Naive thymus-derived CD8-positive, alpha-beta T cell (primary cell): ENCODE measurements at regions not wholly inside any gene's neighbourhood (a gene's known extent, or its start where the extent isn't known, plus 50 kb on each side); places are given as distances from the start of the nearest gene placed in this dataset.

ENCODE experiments used
- ATAC-seq, 2 donors: fragments of 150-1000 bp; cut with Tn5 transposase in 1 of 2; sonication (Bioruptor Pico), chemical (Tn5 transposase) in 1 of 2; 1 replicate in 1 of 2; 2 replicates in 1 of 2; pipeline ENCODE4 v1.10.0; 2021; ENCODE audit warnings: mild to moderate bottlenecking in 2 of 2, moderate library complexity in 2 of 2
- POLR2A ChIA-PET: fragments of 350-600 bp; sonication (Branson Sonifier 250); formaldehyde crosslinking; loops from one replicate; lab custom pipeline; 2021; ENCODE audit warnings: antibody characterized with exemption; lab: Charles Lee
- DNase-seq, 10 donors: peaks; one replicate each; pipeline versions ENCODE4 v3.0.0 to v3.0.0-alpha.2; 2020 to 2022
- H3K27ac Mint-ChIP-seq, 10 donors: one replicate each; pipeline ENCODE4 v1.8.0; 2020 to 2022; ENCODE audit warnings: mild to moderate bottlenecking in 10 of 10, mixed read lengths in 10 of 10, moderate library complexity in 4 of 10, inconsistent platforms in 1 of 10
- H3K27me3 Mint-ChIP-seq, 5 donors: one replicate each; pipeline ENCODE4 v1.8.0; 2021 to 2022; ENCODE audit warnings: mixed read lengths in 5 of 5
- H3K36me3 Mint-ChIP-seq, 3 donors: one replicate each; pipeline ENCODE4 v1.8.0; 2020 to 2022; ENCODE audit warnings: mixed read lengths in 3 of 3, mild to moderate bottlenecking in 2 of 3, inconsistent platforms in 1 of 3
- H3K4me1 Mint-ChIP-seq, 4 donors: one replicate each; pipeline ENCODE4 v1.8.0; 2021 to 2022; ENCODE audit warnings: mixed read lengths in 4 of 4
- H3K4me3 Mint-ChIP-seq, 10 donors: one replicate each; pipeline ENCODE4 v1.8.0; 2020 to 2022; ENCODE audit warnings: mild to moderate bottlenecking in 10 of 10, mixed read lengths in 10 of 10, moderate library complexity in 6 of 10, inconsistent platforms in 1 of 10
- H3K9me3 Mint-ChIP-seq, 9 donors: one replicate each; pipeline ENCODE4 v1.8.0; 2020 to 2022; ENCODE audit warnings: mixed read lengths in 9 of 9, mild to moderate bottlenecking in 3 of 9, inconsistent platforms in 1 of 9, moderate library complexity in 1 of 9

- no peak for ATAC-seq
- peaks cover 11 to 17% (median 16%) of the 10 kb centered on the region in 5 donors for H3K27me3 Mint-ChIP-seq
- no peak for DNase-seq
- peaks cover 0 to 4% (median under 1%) of the 10 kb centered on the region in 9 donors for H3K9me3 Mint-ChIP-seq
- no peak overlapping the region for H3K4me3 Mint-ChIP-seq
- POLR2A ChIA-PET: no interaction called here
- H3K27ac Mint-ChIP-seq: no peak overlapping the region
- peaks cover 0 to 3% (median 0%) of the 10 kb centered on the region in 3 donors for H3K36me3 Mint-ChIP-seq
- no peaks in the 10 kb centered on the region for H3K4me1 Mint-ChIP-seq
Observed at GRCh38 chr1:217921126-217921904, 290.2 kb downstream of the SPATA17 start.

- Mint-ChIP-seq H3K4me3 (no peak overlapping the region), H3K36me3 (peaks cover 0 to 6% (median 0%) of the 10 kb centered on the region in 3 donors), H3K27ac (no peak overlapping the region), H3K9me3 (peaks cover 0 to 10% (median 3%) of the 10 kb centered on the region in 9 donors), H3K27me3 (peaks cover 11 to 23% (median 15%) of the 10 kb centered on the region in 5 donors), H3K4me1 (no peaks in the 10 kb centered on the region)
- DNase-seq: no peak
- ATAC-seq: no peak
- POLR2A ChIA-PET: no interaction called here
Observed at GRCh38 chr1:217924924-217925323, 293.8 kb downstream of the SPATA17 start.

GRCh38 chr1:217929213-217929885 lies 298.2 kb downstream of the SPATA17 start:
- POLR2A ChIA-PET: no interaction called here

GRCh38 chr1:217943361-217943760 lies 312.2 kb downstream of the SPATA17 start:
- H3K9me3 Mint-ChIP-seq: peaks cover 0 to 6% (median 0%) of the 10 kb centered on the region in 9 donors
- POLR2A ChIA-PET: no interaction called here
- DNase-seq: no peak
- H3K4me1 Mint-ChIP-seq: no peaks in the 10 kb centered on the region
- H3K27ac Mint-ChIP-seq: no peak overlapping the region
- peaks cover 0 to 7% (median 2%) of the 10 kb centered on the region in 5 donors for H3K27me3 Mint-ChIP-seq
- H3K36me3 Mint-ChIP-seq: no peaks in the 10 kb centered on the region
- ATAC-seq: no peak
- no peak overlapping the region for H3K4me3 Mint-ChIP-seq

More at GRCh38 chr1:217929213-217929885, 298.2 kb downstream of the SPATA17 start:
- Mint-ChIP-seq H3K4me1 (no peaks in the 10 kb centered on the region), H3K27me3 (peaks cover 3 to 16% (median 9%) of the 10 kb centered on the region in 5 donors), H3K9me3 (peaks cover 0 to 10% (median 3%) of the 10 kb centered on the region in 9 donors), H3K4me3 (no peak overlapping the region), H3K27ac (no peak overlapping the region), H3K36me3 (peaks cover 0 to 6% (median 0%) of the 10 kb centered on the region in 3 donors)
- ATAC-seq (no peak), DNase-seq (no peak)

GRCh38 chr1:217944550-217944949 lies 313.4 kb downstream of the SPATA17 start:
- peaks cover 0 to 7% (median 2%) of the 10 kb centered on the region in 5 donors for H3K27me3 Mint-ChIP-seq
- H3K4me3 Mint-ChIP-seq: no peak overlapping the region
- H3K9me3 Mint-ChIP-seq: peaks cover 0 to 5% (median 0%) of the 10 kb centered on the region in 9 donors
- DNase-seq (no peak), ATAC-seq (no peak)
- H3K27ac Mint-ChIP-seq: no peak overlapping the region
- H3K4me1 Mint-ChIP-seq: no peaks in the 10 kb centered on the region
- H3K36me3 Mint-ChIP-seq: no peaks in the 10 kb centered on the region
- POLR2A ChIA-PET: no interaction called here

- H3K9me3 Mint-ChIP-seq: peaks cover 0 to 5% (median 0%) of the 10 kb centered on the region in 9 donors
- H3K4me3 Mint-ChIP-seq: no peak overlapping the region
- no peaks in the 10 kb centered on the region for H3K4me1 Mint-ChIP-seq
- no peak overlapping the region for H3K27ac Mint-ChIP-seq
- no peak for ATAC-seq
- H3K36me3 Mint-ChIP-seq: no peaks in the 10 kb centered on the region
- H3K27me3 Mint-ChIP-seq: peaks cover 0 to 6% (median 0%) of the 10 kb centered on the region in 5 donors
- POLR2A ChIA-PET: no interaction called here
- no peak for DNase-seq
Observed at GRCh38 chr1:217946511-217946910, 315.4 kb downstream of the SPATA17 start.

GRCh38 chr1:217948741-217949140 lies 317.6 kb downstream of the SPATA17 start:
- no peaks in the 10 kb centered on the region for H3K4me1 Mint-ChIP-seq
- H3K4me3 Mint-ChIP-seq: no peak overlapping the region
- DNase-seq: no peak
- H3K27me3 Mint-ChIP-seq: peaks cover 0 to 2% (median 0%) of the 10 kb centered on the region in 5 donors
- POLR2A ChIA-PET: no interaction called here
- H3K9me3 Mint-ChIP-seq: peaks cover 0 to 7% (median 0%) of the 10 kb centered on the region in 9 donors
- no peak for ATAC-seq
- no peaks in the 10 kb centered on the region for H3K36me3 Mint-ChIP-seq
- H3K27ac Mint-ChIP-seq: no peak overlapping the region

GRCh38 chr1:217953330-217953729 lies 322.2 kb downstream of the SPATA17 start:
- DNase-seq (no peak), ATAC-seq (no peak)
- H3K4me3 Mint-ChIP-seq: no peak overlapping the region
- H3K27me3 Mint-ChIP-seq: no peaks in the 10 kb centered on the region
- peaks cover 0 to 17% (median 7%) of the 10 kb centered on the region in 9 donors for H3K9me3 Mint-ChIP-seq
- no peaks in the 10 kb centered on the region for H3K4me1 Mint-ChIP-seq
- peaks cover 0 to 4% (median 0%) of the 10 kb centered on the region in 3 donors for H3K36me3 Mint-ChIP-seq
- POLR2A ChIA-PET: no interaction called here
- H3K27ac Mint-ChIP-seq: no peak overlapping the region

- POLR2A ChIA-PET: no interaction called here
- H3K4me3 Mint-ChIP-seq: no peak overlapping the region
- peaks cover 0 to 20% (median 7%) of the 10 kb centered on the region in 9 donors for H3K9me3 Mint-ChIP-seq
- no peak overlapping the region for H3K27ac Mint-ChIP-seq
- ATAC-seq (no peak), DNase-seq (no peak)
- H3K36me3 Mint-ChIP-seq: peaks cover 0 to 4% (median 0%) of the 10 kb centered on the region in 3 donors
- no peaks in the 10 kb centered on the region for H3K27me3 Mint-ChIP-seq
- H3K4me1 Mint-ChIP-seq: no peaks in the 10 kb centered on the region
Observed at GRCh38 chr1:217953922-217954321, 322.8 kb downstream of the SPATA17 start.

GRCh38 chr1:217955723-217956122 lies 324.6 kb downstream of the SPATA17 start:
- POLR2A ChIA-PET: no interaction called here
- H3K27me3 Mint-ChIP-seq: no peaks in the 10 kb centered on the region
- DNase-seq (no peak), ATAC-seq (no peak)
- no peak overlapping the region for H3K4me3 Mint-ChIP-seq
- H3K36me3 Mint-ChIP-seq: peaks cover 0 to 4% (median 0%) of the 10 kb centered on the region in 3 donors
- peaks cover 0 to 24% (median 7%) of the 10 kb centered on the region in 9 donors for H3K9me3 Mint-ChIP-seq
- H3K4me1 Mint-ChIP-seq: no peaks in the 10 kb centered on the region
- H3K27ac Mint-ChIP-seq: no peak overlapping the region

- DNase-seq: no peak
- Mint-ChIP-seq H3K27me3 (no peaks in the 10 kb centered on the region), H3K9me3 (peaks cover 0 to 20% (median 4%) of the 10 kb centered on the region in 9 donors), H3K4me1 (no peaks in the 10 kb centered on the region), H3K4me3 (no peak overlapping the region), H3K27ac (no peak overlapping the region), H3K36me3 (no peaks in the 10 kb centered on the region)
- POLR2A ChIA-PET: no interaction called here
- no peak for ATAC-seq
Observed at GRCh38 chr1:217965156-217965786, 319.8 kb upstream of the RRP15 start.

GRCh38 chr1:217968085-217968484 lies 317.0 kb upstream of the RRP15 start:
- H3K9me3 Mint-ChIP-seq: peaks cover 0 to 16% (median 3%) of the 10 kb centered on the region in 9 donors
- H3K27me3 Mint-ChIP-seq: no peaks in the 10 kb centered on the region
- no peak for DNase-seq
- POLR2A ChIA-PET: no interaction called here
- no peak overlapping the region for H3K27ac Mint-ChIP-seq
- no peak for ATAC-seq
- H3K4me1 Mint-ChIP-seq: no peaks in the 10 kb centered on the region
- no peaks in the 10 kb centered on the region for H3K36me3 Mint-ChIP-seq
- no peak overlapping the region for H3K4me3 Mint-ChIP-seq

GRCh38 chr1:217969428-217969827 lies 315.7 kb upstream of the RRP15 start:
- H3K4me3 Mint-ChIP-seq: no peak overlapping the region
- no peaks in the 10 kb centered on the region for H3K27me3 Mint-ChIP-seq
- peaks cover 0 to 13% (median 3%) of the 10 kb centered on the region in 9 donors for H3K9me3 Mint-ChIP-seq
- H3K4me1 Mint-ChIP-seq: no peaks in the 10 kb centered on the region
- POLR2A ChIA-PET: no interaction called here
- H3K36me3 Mint-ChIP-seq: no peaks in the 10 kb centered on the region
- ATAC-seq (no peak), DNase-seq (no peak)
- H3K27ac Mint-ChIP-seq: no peak overlapping the region
